ENCODE measurements at regions not wholly inside any gene's neighbourhood (a gene's known extent, or its start where the extent isn't known, plus 50 kb on each side); places are given as distances from the start of the nearest gene placed in this dataset.

GRCh38 chr11:70579316-70579955 lies 181.1 kb downstream of the CTTN start:
- H3K9me3 ChIP-seq, result no peaks in the 10 kb centered on the region
- no peak for TF ChIP-seq CTCF (IDR thresholded peaks at IDR 0.05; ENCODE audit: low read depth, low read length)
- H3K27me3 ChIP-seq, result no peaks in the 10 kb centered on the region
- H3K4me3 ChIP-seq (ENCODE audit: low read depth, low read length), result no peak overlapping the region
- no peak for DNase-seq
- peaks cover 4% of the 10 kb centered on the region; the same call in 1 of the 2 replicates for H3K4me1 ChIP-seq
- no peaks in the 10 kb centered on the region for H3K36me3 ChIP-seq

GRCh38 chr11:70580036-70580805 lies 181.9 kb downstream of the CTTN start:
- DNase-seq, result no peak
- H3K4me1 ChIP-seq, result peaks cover 4% of the 10 kb centered on the region; the same call in 1 of the 2 replicates
- no peaks in the 10 kb centered on the region for H3K27me3 ChIP-seq
- H3K36me3 ChIP-seq, result no peaks in the 10 kb centered on the region
- no peak for TF ChIP-seq CTCF (IDR thresholded peaks at IDR 0.05; ENCODE audit: low read depth, low read length)
- H3K9me3 ChIP-seq, result no peaks in the 10 kb centered on the region
- H3K4me3 ChIP-seq (ENCODE audit: low read depth, low read length), result no peak overlapping the region

- no peak for DNase-seq
- H3K36me3 ChIP-seq, result no peaks in the 10 kb centered on the region
- H3K4me3 ChIP-seq (ENCODE audit: low read depth, low read length), result no peak overlapping the region
- no peaks in the 10 kb centered on the region for H3K27me3 ChIP-seq
- no peaks in the 10 kb centered on the region for H3K9me3 ChIP-seq
- peaks cover 4% of the 10 kb centered on the region; the same call in 1 of the 2 replicates for H3K4me1 ChIP-seq
- TF ChIP-seq CTCF (IDR thresholded peaks at IDR 0.05; ENCODE audit: low read depth, low read length), result no peak
Observed at GRCh38 chr11:70581991-70582885, 183.9 kb downstream of the CTTN start.

GRCh38 chr11:70582886-70583641 lies 184.7 kb downstream of the CTTN start:
- Histone ChIP-seq H3K4me1 (no peaks in the 10 kb centered on the region; the same call in 1 of the 2 replicates), H3K9me3 (no peaks in the 10 kb centered on the region), H3K36me3 (no peaks in the 10 kb centered on the region), H3K4me3 (ENCODE audit: low read depth, low read length) (no peak overlapping the region), H3K27me3 (no peaks in the 10 kb centered on the region)
- no peak for TF ChIP-seq CTCF (IDR thresholded peaks at IDR 0.05; ENCODE audit: low read depth, low read length)
- DNase-seq, result no peak

GRCh38 chr11:70583781-70584218 lies 185.5 kb downstream of the CTTN start:
- Histone ChIP-seq H3K9me3 (no peaks in the 10 kb centered on the region), H3K36me3 (no peaks in the 10 kb centered on the region), H3K27me3 (no peaks in the 10 kb centered on the region), H3K4me1 (no peaks in the 10 kb centered on the region), H3K4me3 (ENCODE audit: low read depth, low read length) (no peak overlapping the region)
- DNase-seq, result no peak
- TF ChIP-seq CTCF (IDR thresholded peaks at IDR 0.05; ENCODE audit: low read depth, low read length), result no peak

Measured in BE2C (cell line).